HG03378 (cell line): ENCODE measurements at regions not wholly inside any gene's neighbourhood (a gene's known extent, or its start where the extent isn't known, plus 50 kb on each side); places are given as distances from the start of the nearest gene placed in this dataset.

ENCODE experiments used
- ATAC-seq: cut with Tn5 transposase; IDR thresholded peaks from one replicate; pipeline ENCODE4 v1.9.1; 2021; ENCODE audit warnings: mild to moderate bottlenecking, moderate library complexity; ENCODE audit not compliant: unreplicated experiment

GRCh38 chr5:152978141-152978835 is 512.2 kb upstream of the GRIA1 start:
- ATAC-seq, result no peak

- no peak for ATAC-seq
These were observed 503.3 kb upstream of the GRIA1 start for GRCh38 chr5:152987131-152987530.

GRCh38 chr5:152990217-152990616 is 500.3 kb upstream of the GRIA1 start:
- ATAC-seq, result no peak

GRCh38 chr5:152990649-152991048 is 499.8 kb upstream of the GRIA1 start:
- ATAC-seq, result no peak

GRCh38 chr5:152994033-152994680 is 496.3 kb upstream of the GRIA1 start:
- no peak for ATAC-seq

- no peak for ATAC-seq
These were observed 495.2 kb upstream of the GRIA1 start for GRCh38 chr5:152995214-152995725.

GRCh38 chr5:153005711-153006110 is 484.8 kb upstream of the GRIA1 start:
- no peak for ATAC-seq

GRCh38 chr5:153006681-153007080 is 483.8 kb upstream of the GRIA1 start:
- no peak for ATAC-seq

- no peak for ATAC-seq
These were observed 476.3 kb upstream of the GRIA1 start for GRCh38 chr5:153014194-153014593.

GRCh38 chr5:153018121-153018520 is 472.3 kb upstream of the GRIA1 start:
- ATAC-seq, result no peak

GRCh38 chr5:153030755-153031725 is 459.4 kb upstream of the GRIA1 start:
- ATAC-seq, result no peak

- ATAC-seq, result no peak
These were observed 451.0 kb upstream of the GRIA1 start for GRCh38 chr5:153039501-153039900.

- no peak for ATAC-seq
These were observed 446.6 kb upstream of the GRIA1 start for GRCh38 chr5:153043886-153044285.

GRCh38 chr5:153050496-153051179 is 439.8 kb upstream of the GRIA1 start:
- no peak for ATAC-seq

GRCh38 chr5:153066281-153066680 is 424.2 kb upstream of the GRIA1 start:
- no peak for ATAC-seq

GRCh38 chr5:153067869-153068268 is 422.6 kb upstream of the GRIA1 start:
- ATAC-seq, result no peak

GRCh38 chr5:153079396-153079795 is 411.1 kb upstream of the GRIA1 start:
- no peak for ATAC-seq

- no peak for ATAC-seq
These were observed 409.5 kb upstream of the GRIA1 start for GRCh38 chr5:153080940-153081339.

GRCh38 chr5:153081385-153081784 is 409.1 kb upstream of the GRIA1 start:
- no peak for ATAC-seq

GRCh38 chr5:153084511-153084910 is 406.0 kb upstream of the GRIA1 start:
- no peak for ATAC-seq

- ATAC-seq, result no peak
These were observed 404.0 kb upstream of the GRIA1 start for GRCh38 chr5:153086486-153086885.
